Endothelial cell of umbilical vein (primary cell): ENCODE measurements at regions not wholly inside any gene's neighbourhood (a gene's known extent, or its start where the extent isn't known, plus 50 kb on each side); places are given as distances from the start of the nearest gene placed in this dataset.

Experiments used
- CTCF ChIP-seq, 2 donors: IDR thresholded peaks; 1 replicate in 1 of 2; 2 replicates in 1 of 2; pipeline ENCODE4 v1.5.1; 2011; ENCODE audit warnings: low read length in 2 of 2, mild to moderate bottlenecking in 2 of 2, moderate library complexity in 2 of 2, control low read depth in 1 of 2, inconsistent platforms in 1 of 2, low read depth in 1 of 2; ENCODE audit not compliant: insufficient read depth in 1 of 2; ENCODE audit errors: extremely low read depth in 1 of 2
- MAX ChIP-seq: IDR thresholded peaks from 2 replicates; pipeline ENCODE4 v1.6.1; 2011; ENCODE audit not compliant: insufficient read depth, insufficient read length
- POLR2A ChIP-seq: IDR thresholded peaks from 2 replicates; pipeline ENCODE4 v1.6.1; 2012; ENCODE audit warnings: low read depth, mild to moderate bottlenecking, control low read depth, low read length
- POLR2AphosphoS5 ChIP-seq: IDR thresholded peaks from 2 replicates; pipeline ENCODE4 v1.6.1; 2012; ENCODE audit warnings: low read depth, mild to moderate bottlenecking, control low read depth, low read length, moderate library complexity; ENCODE audit not compliant: insufficient read depth

- TF ChIP-seq CTCF (IDR thresholded peaks at IDR 0.05; ENCODE audit: extremely low read depth in 1 of 2, insufficient read depth in 1 of 2, low read depth in 1 of 2, low read length in 2 of 2): no peak
- TF ChIP-seq POLR2A: no peak
- TF ChIP-seq POLR2AphosphoS5: no peak
- no peak for TF ChIP-seq MAX
Observed at GRCh38 chr20:60113771-60114170, 155.5 kb downstream of the CDH26 start.
